NCI-H2196 (cell line): ENCODE measurements at regions not wholly inside any gene's neighbourhood (a gene's known extent, or its start where the extent isn't known, plus 50 kb on each side); places are given as distances from the start of the nearest gene placed in this dataset.

Experiments used
- DNase-seq: peaks from one replicate; lab custom pipeline; 2025; ENCODE audit not compliant: unreplicated experiment; lab: John Stamatoyannopoulos, UW

GRCh38 chr2:144586476-144586875 lies 66.6 kb upstream of the ZEB2 start:
- DNase-seq, result no peak

GRCh38 chr2:144583741-144584453 lies 64.0 kb upstream of the ZEB2 start:
- DNase-seq, result no peak

DNA sequence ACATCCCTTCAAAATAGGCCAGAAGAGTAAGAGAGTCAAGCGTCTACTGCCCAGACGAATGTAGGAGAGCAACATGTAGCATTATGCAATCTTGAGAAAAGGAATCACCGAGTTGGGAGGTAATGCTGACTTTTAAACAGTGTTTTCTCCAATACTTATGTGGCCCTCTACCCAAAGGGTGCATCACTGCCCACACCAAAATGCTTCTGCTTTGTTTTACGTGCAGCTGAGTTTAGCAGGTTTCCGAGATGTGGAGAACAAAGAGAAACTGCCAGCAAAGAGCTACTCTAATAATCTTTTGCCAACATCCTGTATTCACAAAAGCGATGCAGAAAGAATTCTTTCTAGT lies 63.4 kb upstream of the ZEB2 start:
- DNase-seq, result no peak

GRCh38 chr2:144582651-144583380 lies 62.9 kb upstream of the ZEB2 start:
- no peak for DNase-seq

DNA sequence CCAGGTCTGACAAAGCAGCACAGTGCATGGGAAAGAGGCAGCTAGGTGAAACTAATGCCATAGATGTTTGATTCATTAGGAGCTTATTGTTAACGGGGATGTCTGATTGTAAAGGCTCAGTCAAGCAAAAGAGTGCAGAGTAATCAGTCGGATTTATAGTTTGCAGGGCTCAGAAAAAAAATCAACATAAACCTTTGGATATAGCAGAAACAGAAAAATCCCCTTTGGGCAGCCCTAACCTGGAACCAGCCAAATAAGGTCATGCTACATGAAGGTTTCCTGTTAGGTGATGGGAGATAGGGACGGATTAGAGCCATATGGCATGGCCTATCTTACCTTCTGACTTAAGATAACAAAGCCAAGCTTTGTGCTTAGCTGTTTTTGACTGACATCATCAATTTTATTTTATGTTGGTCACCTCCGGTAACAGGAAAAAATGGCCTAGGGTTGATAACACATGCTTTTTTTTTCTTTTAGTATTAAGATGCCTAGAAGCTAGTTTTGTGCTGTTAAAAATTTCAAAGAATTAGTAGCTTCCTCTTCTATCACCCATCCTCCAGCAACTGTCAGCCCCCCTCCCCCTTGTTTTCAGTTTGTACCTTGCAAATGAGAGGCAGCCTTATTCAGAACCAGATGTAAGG lies 60.7 kb upstream of the ZEB2 start:
- no peak for DNase-seq

GRCh38 chr2:144579556-144579955 lies 59.6 kb upstream of the ZEB2 start:
- no peak for DNase-seq

DNA sequence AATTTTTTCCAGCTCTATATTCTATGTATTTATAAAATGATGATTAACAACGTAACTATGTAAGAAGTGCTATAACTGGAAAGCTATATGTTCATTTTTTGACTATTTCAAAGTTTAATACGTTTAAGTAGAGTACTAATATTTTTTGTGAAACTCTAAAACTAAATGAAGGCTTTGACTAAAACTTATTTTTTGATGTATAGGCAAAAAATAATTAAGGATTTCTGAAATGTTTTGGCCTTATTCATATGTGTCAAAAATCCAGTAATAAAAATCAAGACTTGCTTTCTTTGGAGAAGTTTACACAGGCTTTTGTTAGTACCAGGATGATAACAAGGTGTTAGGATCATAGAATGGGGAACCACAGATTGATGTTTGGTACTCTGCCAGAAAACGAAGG lies 58.2 kb upstream of the ZEB2 start:
- no peak for DNase-seq

DNA sequence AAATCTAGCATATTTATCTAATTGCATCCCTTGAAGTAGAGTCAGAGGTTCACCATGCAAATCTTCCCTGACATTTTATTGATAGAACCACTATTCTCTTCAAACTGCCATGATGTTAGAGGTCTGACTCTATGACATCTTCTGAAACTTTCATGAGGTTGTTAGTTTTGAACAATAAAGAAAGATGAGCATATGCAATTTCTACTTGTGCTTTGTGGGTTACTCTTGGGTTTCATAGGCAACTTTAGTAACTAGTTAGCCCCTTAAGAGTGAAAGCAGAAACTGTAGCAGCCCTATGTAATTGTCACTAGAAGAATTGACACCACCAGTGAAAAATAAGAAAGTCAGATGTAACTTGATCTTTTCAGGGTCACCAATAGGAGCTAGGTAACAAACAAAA lies 53.1 kb upstream of the ZEB2 start:
- no peak for DNase-seq

- no peak for DNase-seq
Observed at GRCh38 chr2:144571770-144572169, 51.9 kb upstream of the ZEB2 start.

DNA sequence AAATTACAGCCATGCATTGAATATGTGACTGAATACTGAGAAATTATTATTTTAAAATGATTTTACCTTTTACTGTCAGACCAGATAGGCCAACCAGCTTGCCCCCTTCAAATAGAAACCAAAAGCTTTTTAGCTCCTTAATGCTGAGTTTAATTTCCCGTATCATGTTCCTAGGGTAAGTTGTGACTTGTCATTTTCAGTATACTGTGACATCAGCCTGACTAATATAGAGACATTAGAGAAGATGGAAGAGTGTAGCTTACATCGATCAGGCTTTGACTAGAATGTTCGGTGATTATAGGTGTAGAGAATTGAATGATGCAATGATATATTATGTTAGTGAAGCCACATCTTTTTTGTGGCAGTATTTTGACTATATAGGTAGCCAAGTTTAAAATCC lies 50.6 kb upstream of the ZEB2 start:
- no peak for DNase-seq
